GM12878 (cell line): ENCODE measurements at regions not wholly inside any gene's neighbourhood (a gene's known extent, or its start where the extent isn't known, plus 50 kb on each side); places are given as distances from the start of the nearest gene placed in this dataset.

Experiments
- ATAC-seq: fragments of 200-7000 bp; cut with Tn5 transposase; 3 replicates; pipeline ENCODE4 v1.9.1; 2020; ENCODE audit warnings: mild to moderate bottlenecking, moderate library complexity
- BruUV-seq: library from RNA; stranded (reverse); fragments of 400-500 nt; replicated peaks from 2 replicates; lab custom pipeline; 2021; lab: Mats Ljungman, UMichigan
- CTCF ChIA-PET: fragments of 300-600 bp; sonication (Branson Sonifier 250); formaldehyde crosslinking; extraction: SDS; loops from one replicate; lab custom pipeline; 2021; ENCODE audit warnings: inconsistent platforms; lab: Yijun Ruan, JAX
- POLR2A ChIA-PET: fragments of 350-600 bp; formaldehyde crosslinking; extraction: SDS; loops from one replicate; lab custom pipeline; 2021; ENCODE audit warnings: inconsistent platforms; lab: Charles Lee
- RAD21 ChIA-PET: fragments of 300-600 bp; sonication (Branson Sonifier 250); formaldehyde crosslinking; loops from one replicate; lab custom pipeline; 2023; ENCODE audit warnings: antibody characterized with exemption; ENCODE audit not compliant: unreplicated experiment; lab: Charles Lee
- SMC1A ChIA-PET: fragments of 300-600 bp; sonication (Branson Sonifier 250); formaldehyde crosslinking; loops from one replicate; lab custom pipeline; 2023; ENCODE audit not compliant: unreplicated experiment, uncharacterized antibody; lab: Charles Lee
- DNase-seq: peaks from one replicate; pipeline ENCODE4 v3.0.0-alpha.2; 2011; ENCODE audit warnings: low read depth, low spot score
- FAIRE-seq: peaks from 3 replicates; lab custom pipeline; 2011; peaks lifted over from hg19 to GRCh38; lab: Jason Lieb, UNC
- H2AFZ ChIP-seq: 2 replicates; pipeline ENCODE4 v1.6.0; 2011; ENCODE audit warnings: low read depth, low read length, control low read depth; ENCODE audit not compliant: control insufficient read depth
- H3K27ac ChIP-seq: 2 replicates; pipeline ENCODE4 v1.5.1; 2011; ENCODE audit warnings: control low read depth; ENCODE audit not compliant: control insufficient read depth, insufficient read depth
- H3K27me3 ChIP-seq, 2 experiments: replicated peaks in 1 of 2; 2 replicates each; pipeline versions ENCODE4 v1.6.0 to v1.6.1; 2011; ENCODE audit warnings: low read length in 1 of 2; ENCODE audit not compliant: control insufficient read depth in 2 of 2, insufficient read depth in 2 of 2
- H3K36me3 ChIP-seq, 2 experiments: 2 replicates each; pipeline ENCODE4 v1.5.1; 2011; ENCODE audit warnings: low read length in 1 of 2; ENCODE audit not compliant: control insufficient read depth in 2 of 2, insufficient read depth in 2 of 2
- H3K4me1 ChIP-seq: 2 replicates; pipeline ENCODE4 v1.6.1; 2011; ENCODE audit warnings: mild to moderate bottlenecking, low read length, moderate library complexity, mixed read lengths; ENCODE audit not compliant: control insufficient read depth, insufficient read depth
- H3K4me2 ChIP-seq: 2 replicates; pipeline ENCODE4 v1.6.0; 2011; ENCODE audit warnings: control low read depth; ENCODE audit not compliant: control insufficient read depth, insufficient read depth
- H3K4me3 ChIP-seq: fragments of 200-600 bp; sonication (generic); 2 replicates; pipeline ENCODE4 v1.5.1; 2016
- H3K79me2 ChIP-seq: 2 replicates; pipeline ENCODE4 v1.6.0; 2011; ENCODE audit warnings: low read length; ENCODE audit not compliant: control insufficient read depth, insufficient read depth
- H3K9ac ChIP-seq: 2 replicates; pipeline ENCODE4 v1.8.0; 2011; ENCODE audit warnings: low read length, control low read depth, mixed read lengths; ENCODE audit not compliant: control insufficient read depth, insufficient read depth
- H3K9me3 ChIP-seq: replicated peaks from 3 replicates; pipeline ENCODE4 v1.5.1; 2011; ENCODE audit warnings: mild to moderate bottlenecking, low read length; ENCODE audit not compliant: control insufficient read depth, insufficient read depth
- H4K20me1 ChIP-seq: 2 replicates; pipeline ENCODE4 v1.6.0; 2011; ENCODE audit not compliant: control insufficient read depth, insufficient read depth
- EP300 ChIP-seq, 2 experiments: fragments of 150-350 bp in 1 of 2; IDR thresholded peaks; 2 replicates each; pipeline ENCODE4 v1.6.1; 2011 to 2012; ENCODE audit warnings: low read depth in 2 of 2, low read length in 2 of 2, borderline replicate concordance in 1 of 2, improper control_type of control experiment in 1 of 2, inconsistent platforms in 1 of 2; ENCODE audit not compliant: control insufficient read depth in 1 of 2
- ESRRA ChIP-seq: IDR thresholded peaks from 2 replicates; pipeline ENCODE4 v1.6.1; 2012; ENCODE audit warnings: mild to moderate bottlenecking, low read length, improper control_type of control experiment
- IKZF1 ChIP-seq: fragments of 450-650 bp; conservative IDR thresholded peaks from 2 replicates; pipeline ENCODE4 v1.6.1; 2017; ENCODE audit warnings: antibody characterized with exemption, mild to moderate bottlenecking
- LARP7 ChIP-seq: fragments of 450-650 bp; IDR thresholded peaks from 2 replicates; pipeline ENCODE4 v1.6.1; 2017; ENCODE audit warnings: mild to moderate bottlenecking
- PML ChIP-seq: IDR thresholded peaks from 2 replicates; pipeline ENCODE4 v1.6.1; 2012; ENCODE audit warnings: low read length, inconsistent platforms
- POU2F2 ChIP-seq: IDR thresholded peaks from 3 replicates; pipeline ENCODE4 v1.6.1; 2011; ENCODE audit warnings: low read depth, mild to moderate bottlenecking, low read length, borderline replicate concordance
- SIX5 ChIP-seq: IDR thresholded peaks from 2 replicates; pipeline ENCODE4 v1.6.1; 2011; ENCODE audit warnings: mild to moderate bottlenecking, low read depth, low read length, moderate library complexity; ENCODE audit not compliant: severe bottlenecking
- SP1 ChIP-seq: IDR thresholded peaks from one replicate; pipeline ENCODE4 v1.6.1; 2011; ENCODE audit warnings: low read depth, low read length
- SRF ChIP-seq, 2 experiments: IDR thresholded peaks; 2 replicates each; pipeline ENCODE4 v1.6.1; 2011; ENCODE audit warnings: low read depth in 2 of 2, low read length in 2 of 2, mild to moderate bottlenecking in 1 of 2, moderate library complexity in 1 of 2
- TAF1 ChIP-seq: IDR thresholded peaks from 2 replicates; pipeline ENCODE4 v1.6.1; 2011; ENCODE audit warnings: mild to moderate bottlenecking, low read depth, low read length, borderline replicate concordance
- ZNF217 ChIP-seq: fragments of 450-650 bp; IDR thresholded peaks from 2 replicates; pipeline ENCODE4 v1.6.1; 2017; ENCODE audit warnings: antibody characterized with exemption, mild to moderate bottlenecking
- ZNF274 ChIP-seq: IDR thresholded peaks from one replicate; pipeline ENCODE4 v1.8.0; 2011; ENCODE audit not compliant: insufficient read length, insufficient read depth
- in situ Hi-C: fragments of 300-500 bp; cut with MboI; formaldehyde crosslinking; loops from 9 replicates; pipeline ENCODE4 v1.14.3; 2018; ENCODE audit warnings: mixed read lengths
- intact Hi-C: fragments of 100-400 bp; cut with micrococcal nuclease; formaldehyde crosslinking; loops from one replicate; pipeline ENCODE4 v1.14.2; 2022; ENCODE audit not compliant: unreplicated experiment
- TF ChIP-seq, protein P1 (sequence below): fragments of 450-650 bp; IDR thresholded peaks from 2 replicates; pipeline ENCODE4 v1.6.1; 2016; ENCODE audit warnings: mild to moderate bottlenecking
- TF ChIP-seq, protein P2 (sequence below): fragments of 450-650 bp; formaldehyde crosslinking; IDR thresholded peaks from 2 replicates; pipeline ENCODE4 v1.4.0; 2022; ENCODE audit warnings: mild to moderate bottlenecking, moderate library complexity
- TF ChIP-seq, protein P3 (sequence below): fragments of 450-650 bp; IDR thresholded peaks from 2 replicates; pipeline ENCODE4 v1.6.1; 2017; ENCODE audit warnings: mild to moderate bottlenecking, moderate library complexity

DNA sequence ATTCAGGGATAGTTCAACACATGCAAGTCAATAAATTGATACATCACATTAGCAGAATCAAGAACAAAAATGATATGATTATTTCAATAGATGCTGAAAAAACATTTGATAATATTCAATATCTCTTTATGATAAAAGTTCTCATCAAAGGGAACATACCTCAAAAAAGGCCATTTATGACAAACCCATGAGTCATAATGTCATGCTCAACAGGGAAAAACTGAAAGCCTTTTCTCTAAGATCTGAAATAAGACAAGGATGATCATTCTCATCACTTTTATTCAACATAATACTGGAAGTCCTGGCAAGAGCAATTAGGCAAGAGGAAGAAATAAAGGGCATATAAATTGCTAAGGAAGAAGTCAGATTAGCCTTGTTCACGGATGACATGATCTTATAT lies 54.1 kb upstream of the TMEM158 start (continued):
- TF ChIP-seq, protein P1, sequence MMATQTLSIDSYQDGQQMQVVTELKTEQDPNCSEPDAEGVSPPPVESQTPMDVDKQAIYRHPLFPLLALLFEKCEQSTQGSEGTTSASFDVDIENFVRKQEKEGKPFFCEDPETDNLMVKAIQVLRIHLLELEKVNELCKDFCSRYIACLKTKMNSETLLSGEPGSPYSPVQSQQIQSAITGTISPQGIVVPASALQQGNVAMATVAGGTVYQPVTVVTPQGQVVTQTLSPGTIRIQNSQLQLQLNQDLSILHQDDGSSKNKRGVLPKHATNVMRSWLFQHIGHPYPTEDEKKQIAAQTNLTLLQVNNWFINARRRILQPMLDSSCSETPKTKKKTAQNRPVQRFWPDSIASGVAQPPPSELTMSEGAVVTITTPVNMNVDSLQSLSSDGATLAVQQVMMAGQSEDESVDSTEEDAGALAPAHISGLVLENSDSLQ = no peak
- TF ChIP-seq SRF (IDR thresholded peaks at IDR 0.05; ENCODE audit: low read depth in 2 of 2, low read length in 2 of 2) = no peak
- TF ChIP-seq, protein P2, sequence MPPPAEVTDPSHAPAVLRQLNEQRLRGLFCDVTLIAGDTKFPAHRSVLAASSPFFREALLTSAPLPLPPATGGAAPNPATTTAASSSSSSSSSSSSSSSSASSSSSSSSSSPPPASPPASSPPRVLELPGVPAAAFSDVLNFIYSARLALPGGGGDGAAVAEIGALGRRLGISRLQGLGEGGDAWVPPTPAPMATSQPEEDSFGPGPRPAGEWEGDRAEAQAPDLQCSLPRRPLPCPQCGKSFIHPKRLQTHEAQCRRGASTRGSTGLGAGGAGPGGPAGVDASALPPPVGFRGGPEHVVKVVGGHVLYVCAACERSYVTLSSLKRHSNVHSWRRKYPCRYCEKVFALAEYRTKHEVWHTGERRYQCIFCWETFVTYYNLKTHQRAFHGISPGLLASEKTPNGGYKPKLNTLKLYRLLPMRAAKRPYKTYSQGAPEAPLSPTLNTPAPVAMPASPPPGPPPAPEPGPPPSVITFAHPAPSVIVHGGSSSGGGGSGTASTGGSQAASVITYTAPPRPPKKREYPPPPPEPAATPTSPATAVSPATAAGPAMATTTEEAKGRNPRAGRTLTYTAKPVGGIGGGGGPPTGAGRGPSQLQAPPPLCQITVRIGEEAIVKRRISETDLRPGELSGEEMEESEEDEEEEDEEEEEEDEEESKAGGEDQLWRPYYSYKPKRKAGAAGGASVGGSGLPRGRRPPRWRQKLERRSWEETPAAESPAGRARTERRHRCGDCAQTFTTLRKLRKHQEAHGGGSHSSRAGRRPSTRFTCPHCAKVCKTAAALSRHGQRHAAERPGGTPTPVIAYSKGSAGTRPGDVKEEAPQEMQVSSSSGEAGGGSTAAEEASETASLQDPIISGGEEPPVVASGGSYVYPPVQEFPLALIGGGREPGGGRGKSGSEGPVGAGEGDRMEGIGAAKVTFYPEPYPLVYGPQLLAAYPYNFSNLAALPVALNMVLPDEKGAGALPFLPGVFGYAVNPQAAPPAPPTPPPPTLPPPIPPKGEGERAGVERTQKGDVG (CRISPR knock-in tag) = no peak
- TF ChIP-seq IKZF1 = no peak
- TF ChIP-seq ZNF274 = no peak
- no peak for TF ChIP-seq PML

DNA sequence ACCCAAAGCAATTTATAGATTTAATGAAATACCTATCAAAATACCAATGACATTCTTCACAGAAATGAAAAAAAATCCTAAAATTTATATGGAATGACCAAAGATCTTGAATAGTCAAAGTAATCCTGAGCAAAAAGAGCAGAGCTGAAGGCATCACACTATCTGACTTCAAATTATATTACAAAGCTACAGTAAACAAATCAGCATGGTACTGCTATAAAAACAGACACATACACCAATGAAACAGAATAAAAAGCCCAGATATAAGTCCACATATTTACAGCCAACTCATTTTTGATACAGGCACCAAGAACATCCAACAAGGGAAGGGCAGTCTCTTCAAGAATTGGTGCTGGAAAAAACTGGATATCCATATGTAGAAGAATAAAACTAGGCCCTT lies 54.9 kb upstream of the TMEM158 start:
- H3K4me2 ChIP-seq = no peak overlapping the region
- no peak for FAIRE-seq
- H3K27ac ChIP-seq = no peak overlapping the region
- no peak for ATAC-seq
- BruUV-seq = no TSS peak
- no peaks in the 10 kb centered on the region for H3K79me2 ChIP-seq
- no peaks in the 10 kb centered on the region for H4K20me1 ChIP-seq
- H3K9me3 ChIP-seq = no peaks in the 10 kb centered on the region
- ChIA-PET POLR2A (no interaction called here), SMC1A (interaction anchor here (0.7 kb wide), 1 partner anchor 9 kb away, joined by 3 read pairs; no protein-coding TSS in a partner anchor), RAD21 (no interaction called here), CTCF (no interaction called here)
- TF ChIP-seq ESRRA = no peak
- TF ChIP-seq LARP7 = no peak
- no peak for TF ChIP-seq POU2F2
- no peak for TF ChIP-seq EP300 (IDR thresholded peaks at IDR 0.05; ENCODE audit: borderline replicate concordance in 1 of 2, control insufficient read depth in 1 of 2, low read depth in 2 of 2, low read length in 2 of 2)
- TF ChIP-seq TAF1 = no peak
- TF ChIP-seq SP1 = no peak
- no peak for TF ChIP-seq SIX5
- TF ChIP-seq, protein P3, sequence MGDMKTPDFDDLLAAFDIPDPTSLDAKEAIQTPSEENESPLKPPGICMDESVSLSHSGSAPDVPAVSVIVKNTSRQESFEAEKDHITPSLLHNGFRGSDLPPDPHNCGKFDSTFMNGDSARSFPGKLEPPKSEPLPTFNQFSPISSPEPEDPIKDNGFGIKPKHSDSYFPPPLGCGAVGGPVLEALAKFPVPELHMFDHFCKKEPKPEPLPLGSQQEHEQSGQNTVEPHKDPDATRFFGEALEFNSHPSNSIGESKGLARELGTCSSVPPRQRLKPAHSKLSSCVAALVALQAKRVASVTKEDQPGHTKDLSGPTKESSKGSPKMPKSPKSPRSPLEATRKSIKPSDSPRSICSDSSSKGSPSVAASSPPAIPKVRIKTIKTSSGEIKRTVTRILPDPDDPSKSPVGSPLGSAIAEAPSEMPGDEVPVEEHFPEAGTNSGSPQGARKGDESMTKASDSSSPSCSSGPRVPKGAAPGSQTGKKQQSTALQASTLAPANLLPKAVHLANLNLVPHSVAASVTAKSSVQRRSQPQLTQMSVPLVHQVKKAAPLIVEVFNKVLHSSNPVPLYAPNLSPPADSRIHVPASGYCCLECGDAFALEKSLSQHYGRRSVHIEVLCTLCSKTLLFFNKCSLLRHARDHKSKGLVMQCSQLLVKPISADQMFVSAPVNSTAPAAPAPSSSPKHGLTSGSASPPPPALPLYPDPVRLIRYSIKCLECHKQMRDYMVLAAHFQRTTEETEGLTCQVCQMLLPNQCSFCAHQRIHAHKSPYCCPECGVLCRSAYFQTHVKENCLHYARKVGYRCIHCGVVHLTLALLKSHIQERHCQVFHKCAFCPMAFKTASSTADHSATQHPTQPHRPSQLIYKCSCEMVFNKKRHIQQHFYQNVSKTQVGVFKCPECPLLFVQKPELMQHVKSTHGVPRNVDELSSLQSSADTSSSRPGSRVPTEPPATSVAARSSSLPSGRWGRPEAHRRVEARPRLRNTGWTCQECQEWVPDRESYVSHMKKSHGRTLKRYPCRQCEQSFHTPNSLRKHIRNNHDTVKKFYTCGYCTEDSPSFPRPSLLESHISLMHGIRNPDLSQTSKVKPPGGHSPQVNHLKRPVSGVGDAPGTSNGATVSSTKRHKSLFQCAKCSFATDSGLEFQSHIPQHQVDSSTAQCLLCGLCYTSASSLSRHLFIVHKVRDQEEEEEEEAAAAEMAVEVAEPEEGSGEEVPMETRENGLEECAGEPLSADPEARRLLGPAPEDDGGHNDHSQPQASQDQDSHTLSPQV = no peak
- TF ChIP-seq ZNF217 = no peak
- no peak overlapping the region for H3K9ac ChIP-seq
- no peak overlapping the region for H2AFZ ChIP-seq
- DNase-seq = no peak
- no peaks in the 10 kb centered on the region for H3K4me1 ChIP-seq
- H3K27me3 ChIP-seq = no peaks in the 10 kb centered on the region; a peak in 1 of 4 replicates
- H3K4me3 ChIP-seq = no peak overlapping the region
- H3K36me3 ChIP-seq = no peaks in the 10 kb centered on the region
- in situ Hi-C loops (no loop called here), intact Hi-C loops (no loop called here)
